ENCODE measurements at regions not wholly inside any gene's neighbourhood (a gene's known extent, or its start where the extent isn't known, plus 50 kb on each side); places are given as distances from the start of the nearest gene placed in this dataset.
"Not testable (repeated sequence)": the region's sequence is repeated elsewhere in the genome, so short reads cannot be mapped to it uniquely, and the experiment has no call there.

DNA sequence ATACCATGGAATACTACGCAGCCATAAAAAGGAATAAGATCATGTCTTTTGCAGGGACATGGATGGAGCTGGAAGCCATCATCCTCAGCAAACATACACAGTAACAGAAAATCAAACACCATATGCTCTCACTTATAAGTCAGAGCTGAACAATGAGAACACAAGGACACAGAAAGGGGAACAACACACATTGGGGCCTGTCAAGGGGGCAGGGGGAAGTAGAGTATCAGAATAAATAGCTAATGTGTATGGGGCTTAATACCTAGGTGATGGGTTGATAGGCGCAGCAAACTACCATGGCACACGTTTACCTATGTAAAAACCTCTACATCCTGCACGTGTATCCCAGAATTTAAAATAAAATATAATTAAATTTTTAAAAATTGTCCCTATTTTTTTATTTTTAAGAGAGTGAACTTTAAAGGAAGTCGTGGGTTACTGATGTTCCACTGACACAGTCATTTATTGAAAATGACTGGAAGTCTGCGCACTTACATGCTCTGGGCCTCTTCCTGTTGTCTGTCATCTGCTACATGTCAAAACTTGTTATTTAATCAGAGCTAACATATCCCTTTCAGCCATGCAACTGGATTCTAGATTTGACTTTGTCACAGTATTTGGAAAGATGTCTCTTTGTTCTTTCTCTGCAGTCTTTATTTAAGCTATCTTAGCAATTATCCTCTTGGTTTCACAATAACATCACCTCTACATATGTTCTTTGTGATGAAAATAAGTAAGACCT is 73.7 kb upstream of the ABCB5 start:
- Histone ChIP-seq H3K4me3 (no peak overlapping the region), H3K36me3 (no peaks in the 10 kb centered on the region), H3K4me1 (peaks cover 0 to 9% (median 5%) of the 10 kb centered on the region in 3 donors), H3K27me3 (no peaks in the 10 kb centered on the region), H3K27ac (no peak overlapping the region), H3K9me3 (no peaks in the 10 kb centered on the region)
- intact Hi-C loops (cut with DNase I) = no loop called here
- WGBS, 2 donors = 58 to 63% methylated on average over 6 of the region's 6 CpGs
- no peak for TF ChIP-seq POLR2A (IDR thresholded peaks at IDR 0.05)
- no peak for DNase-seq

DNA sequence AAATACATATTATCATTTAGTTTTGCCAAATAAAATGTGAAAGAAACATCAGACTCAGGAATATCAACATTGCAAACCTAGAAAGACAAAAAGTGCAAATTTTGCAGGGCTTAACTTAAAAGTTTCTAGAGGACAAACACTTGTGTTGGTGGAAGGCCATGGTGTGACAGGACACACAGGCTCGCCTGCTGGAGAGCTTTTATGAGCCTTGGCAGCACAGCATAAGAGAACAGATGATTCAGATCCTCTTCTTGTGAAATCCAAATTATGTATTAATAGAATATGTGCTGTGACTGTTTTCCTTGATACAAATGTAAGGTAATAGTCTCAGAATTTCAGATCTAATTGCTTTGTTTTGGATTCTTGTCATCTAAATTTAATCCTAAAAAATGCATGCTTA is 72.9 kb upstream of the ABCB5 start:
- H3K4me1 ChIP-seq = peaks cover 0 to 9% (median 5%) of the 10 kb centered on the region in 3 donors
- no peaks in the 10 kb centered on the region for H3K36me3 ChIP-seq
- H3K4me3 ChIP-seq = no peak overlapping the region
- no peaks in the 10 kb centered on the region for H3K27me3 ChIP-seq
- no peak overlapping the region for H3K27ac ChIP-seq
- no peak for DNase-seq
- no peak for TF ChIP-seq POLR2A (IDR thresholded peaks at IDR 0.05)
- TF ChIP-seq, protein P1, sequence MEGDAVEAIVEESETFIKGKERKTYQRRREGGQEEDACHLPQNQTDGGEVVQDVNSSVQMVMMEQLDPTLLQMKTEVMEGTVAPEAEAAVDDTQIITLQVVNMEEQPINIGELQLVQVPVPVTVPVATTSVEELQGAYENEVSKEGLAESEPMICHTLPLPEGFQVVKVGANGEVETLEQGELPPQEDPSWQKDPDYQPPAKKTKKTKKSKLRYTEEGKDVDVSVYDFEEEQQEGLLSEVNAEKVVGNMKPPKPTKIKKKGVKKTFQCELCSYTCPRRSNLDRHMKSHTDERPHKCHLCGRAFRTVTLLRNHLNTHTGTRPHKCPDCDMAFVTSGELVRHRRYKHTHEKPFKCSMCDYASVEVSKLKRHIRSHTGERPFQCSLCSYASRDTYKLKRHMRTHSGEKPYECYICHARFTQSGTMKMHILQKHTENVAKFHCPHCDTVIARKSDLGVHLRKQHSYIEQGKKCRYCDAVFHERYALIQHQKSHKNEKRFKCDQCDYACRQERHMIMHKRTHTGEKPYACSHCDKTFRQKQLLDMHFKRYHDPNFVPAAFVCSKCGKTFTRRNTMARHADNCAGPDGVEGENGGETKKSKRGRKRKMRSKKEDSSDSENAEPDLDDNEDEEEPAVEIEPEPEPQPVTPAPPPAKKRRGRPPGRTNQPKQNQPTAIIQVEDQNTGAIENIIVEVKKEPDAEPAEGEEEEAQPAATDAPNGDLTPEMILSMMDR (IDR thresholded peaks at IDR 0.05) = no peak
- no peaks in the 10 kb centered on the region for H3K9me3 ChIP-seq
- 10 to 13% methylated on average over 1 of the region's 1 CpG for WGBS, 2 donors
- intact Hi-C loops (cut with DNase I) = no loop called here

DNA sequence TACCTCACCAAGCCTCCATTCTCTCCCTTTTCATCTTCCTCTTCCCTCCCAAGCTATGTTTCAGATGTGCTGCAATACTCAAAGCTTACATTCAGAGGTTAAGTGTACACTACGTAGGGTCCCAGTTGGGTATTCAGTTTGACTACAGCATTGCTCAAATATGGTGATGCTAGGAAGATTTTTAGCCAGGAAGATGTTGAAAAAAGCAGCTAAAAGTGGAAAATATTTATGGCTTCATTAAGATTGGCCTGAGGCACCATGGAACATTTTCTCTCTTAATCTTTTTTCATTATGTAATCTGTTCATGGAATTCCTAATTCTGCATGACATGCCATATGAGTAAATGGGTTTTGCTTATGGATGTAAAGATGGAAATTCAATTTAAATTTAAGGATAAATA is 72.0 kb upstream of the ABCB5 start:
- no peak for DNase-seq
- H3K4me1 ChIP-seq = peaks cover 0 to 9% (median 5%) of the 10 kb centered on the region in 3 donors
- no peak overlapping the region for H3K4me3 ChIP-seq
- no peaks in the 10 kb centered on the region for H3K36me3 ChIP-seq
- no peak overlapping the region for H3K27ac ChIP-seq
- intact Hi-C loops (cut with DNase I) = no loop called here
- no peaks in the 10 kb centered on the region for H3K9me3 ChIP-seq
- TF ChIP-seq POLR2A (IDR thresholded peaks at IDR 0.05) = no peak
- TF ChIP-seq, protein P1 (IDR thresholded peaks at IDR 0.05) = no peak
- H3K27me3 ChIP-seq = no peaks in the 10 kb centered on the region
- 71 to 82% methylated on average over 1 of the region's 1 CpG for WGBS, 2 donors

DNA sequence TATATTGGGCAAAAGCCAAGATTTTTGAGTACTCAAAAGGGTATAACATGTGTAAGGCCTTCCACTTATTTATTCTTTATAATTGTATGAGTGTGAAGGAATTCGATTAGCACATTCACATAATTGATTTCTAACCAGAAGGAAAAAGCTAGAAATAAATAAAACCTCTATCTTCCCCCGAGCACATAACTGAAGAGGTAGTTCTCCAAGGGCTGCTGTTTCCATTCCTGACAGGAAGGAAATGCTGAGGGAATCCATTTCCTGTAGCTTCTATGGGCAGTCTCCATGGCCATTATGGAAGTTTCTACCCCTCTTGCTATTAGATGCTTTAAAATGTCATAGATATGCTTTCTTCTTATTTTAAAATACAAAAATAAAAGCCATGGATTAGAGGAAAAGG is 70.5 kb upstream of the ABCB5 start:
- peaks cover 0 to 9% (median 5%) of the 10 kb centered on the region in 3 donors for H3K4me1 ChIP-seq
- H3K4me3 ChIP-seq = no peak overlapping the region
- no peaks in the 10 kb centered on the region for H3K27me3 ChIP-seq
- H3K9me3 ChIP-seq = no peaks in the 10 kb centered on the region
- no peak overlapping the region for H3K27ac ChIP-seq
- DNase-seq = no peak
- H3K36me3 ChIP-seq = no peaks in the 10 kb centered on the region
- intact Hi-C loops (cut with DNase I) = no loop called here
- TF ChIP-seq POLR2A (IDR thresholded peaks at IDR 0.05) = no peak
- TF ChIP-seq, protein P1 (IDR thresholded peaks at IDR 0.05) = no peak
- WGBS, 2 donors = 53 to 84% methylated on average over 2 of the region's 2 CpGs

DNA sequence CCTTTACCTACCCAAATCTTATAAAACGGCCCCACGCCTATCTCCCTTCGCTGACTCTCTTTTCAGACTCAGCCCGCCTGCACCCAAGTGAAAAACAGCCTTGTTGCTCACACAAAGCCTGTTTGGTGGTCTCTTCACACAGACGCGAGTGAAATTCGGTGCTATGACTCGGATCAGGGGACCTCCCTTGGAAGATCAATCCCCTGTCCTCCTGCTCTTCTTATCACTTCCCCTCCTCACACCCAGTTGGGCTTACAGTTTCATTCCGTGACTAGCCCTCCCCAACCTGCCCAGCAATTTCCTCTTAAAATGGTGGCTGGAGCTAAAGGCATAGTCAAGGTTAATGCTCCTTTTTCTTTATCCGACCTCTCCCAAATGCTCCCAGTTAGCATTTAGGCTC is 68.5 kb upstream of the ABCB5 start:
- H3K27me3 ChIP-seq; intact Hi-C loops (cut with DNase I); H3K27ac ChIP-seq; H3K4me3 ChIP-seq; H3K9me3 ChIP-seq; DNase-seq; H3K36me3 ChIP-seq; H3K4me1 ChIP-seq: not testable (repeated sequence)
- 94 to 95% methylated on average over 7 to 10 of the region's 10 CpGs for WGBS, 2 donors

DNA sequence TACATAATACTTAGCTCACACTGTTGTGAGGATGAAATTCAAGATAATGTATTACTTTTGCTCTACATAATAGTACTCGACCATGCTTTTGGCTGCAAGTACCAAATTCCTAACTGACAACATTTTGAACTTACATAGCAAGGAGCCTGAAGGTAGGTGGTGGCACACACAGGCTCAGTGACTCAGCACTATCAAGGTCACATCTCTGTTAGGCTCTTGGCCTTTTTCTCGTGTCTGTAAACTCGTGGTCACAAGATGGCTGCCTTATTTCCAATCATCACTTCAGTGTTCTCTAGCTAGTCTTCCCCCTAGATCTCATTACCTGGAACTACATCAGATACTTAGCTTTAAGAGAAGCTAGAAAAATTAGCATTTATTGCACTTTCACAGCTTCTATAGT is 61.4 kb upstream of the ABCB5 start:
- 75% methylated on average over 3 of the region's 3 CpGs for WGBS, 2 donors
- no peak for DNase-seq
- no peaks in the 10 kb centered on the region for H3K4me1 ChIP-seq
- H3K9me3 ChIP-seq = no peaks in the 10 kb centered on the region
- TF ChIP-seq POLR2A (IDR thresholded peaks at IDR 0.05) = no peak
- TF ChIP-seq, protein P1 (IDR thresholded peaks at IDR 0.05) = no peak
- no peak overlapping the region for H3K27ac ChIP-seq
- H3K27me3 ChIP-seq = no peaks in the 10 kb centered on the region
- no peaks in the 10 kb centered on the region for H3K36me3 ChIP-seq
- intact Hi-C loops (cut with DNase I) = no loop called here
- no peak overlapping the region for H3K4me3 ChIP-seq

Data from esophagus squamous epithelium (tissue), 5 donors.